ENCODE measurements at regions not wholly inside any gene's neighbourhood (a gene's known extent, or its start where the extent isn't known, plus 50 kb on each side); places are given as distances from the start of the nearest gene placed in this dataset.

- H4K20me1 ChIP-seq (ENCODE audit: control insufficient read depth, insufficient read depth, low read depth, low read length): no peaks in the 10 kb centered on the region
- no peak overlapping the region for H3K4me2 ChIP-seq (ENCODE audit: low read length)
- no peaks in the 10 kb centered on the region for H3K79me2 ChIP-seq (ENCODE audit: control insufficient read depth, low read length)
- no peak overlapping the region for H3K27ac ChIP-seq (ENCODE audit: low read depth, low read length)
- H3K27me3 ChIP-seq (ENCODE audit: control insufficient read depth, low read length): no peaks in the 10 kb centered on the region
- H3K9me3 ChIP-seq (ENCODE audit: control insufficient read depth, insufficient read depth, low read length): no peaks in the 10 kb centered on the region
- H3K4me3 ChIP-seq (ENCODE audit: low read length): no peak overlapping the region
- TF ChIP-seq EZH2phosphoT487 (IDR thresholded peaks at IDR 0.05; ENCODE audit: borderline replicate concordance, low read length): no peak
- no peak for TF ChIP-seq CTCF (IDR thresholded peaks at IDR 0.05; ENCODE audit: low read depth, low read length, poor library complexity, severe bottlenecking)
- no peaks in the 10 kb centered on the region for H3F3A ChIP-seq (ENCODE audit: control insufficient read depth, insufficient read depth)
- no peaks in the 10 kb centered on the region for H3K36me3 ChIP-seq (ENCODE audit: control insufficient read depth, low read length)
- H3K9me2 ChIP-seq (replicated peaks; ENCODE audit: control insufficient read depth, low read length): no peaks in the 10 kb centered on the region; the same call in 1 of the 2 replicates
- H3K4me1 ChIP-seq (ENCODE audit: control insufficient read depth, low read length): peaks cover 4% of the 10 kb centered on the region; the same call in 1 of the 2 replicates
Observed at GRCh38 chr3:28950614-28951013, 330.3 kb upstream of the RBMS3 start.

- Histone ChIP-seq H3K4me1 (ENCODE audit: control insufficient read depth, low read length) (peaks cover 4% of the 10 kb centered on the region; the same call in 1 of the 2 replicates), H3K9me3 (ENCODE audit: control insufficient read depth, insufficient read depth, low read length) (no peaks in the 10 kb centered on the region), H3F3A (ENCODE audit: control insufficient read depth, insufficient read depth) (no peaks in the 10 kb centered on the region), H3K36me3 (ENCODE audit: control insufficient read depth, low read length) (no peaks in the 10 kb centered on the region), H3K27ac (ENCODE audit: low read depth, low read length) (no peak overlapping the region), H3K27me3 (ENCODE audit: control insufficient read depth, low read length) (no peaks in the 10 kb centered on the region), H3K9me2 (replicated peaks; ENCODE audit: control insufficient read depth, low read length) (no peaks in the 10 kb centered on the region; the same call in 1 of the 2 replicates), H3K79me2 (ENCODE audit: control insufficient read depth, low read length) (no peaks in the 10 kb centered on the region), H3K4me2 (ENCODE audit: low read length) (no peak overlapping the region), H3K4me3 (ENCODE audit: low read length) (no peak overlapping the region), H4K20me1 (ENCODE audit: control insufficient read depth, insufficient read depth, low read depth, low read length) (no peaks in the 10 kb centered on the region)
- TF ChIP-seq EZH2phosphoT487 (IDR thresholded peaks at IDR 0.05; ENCODE audit: borderline replicate concordance, low read length) (no peak), CTCF (IDR thresholded peaks at IDR 0.05; ENCODE audit: low read depth, low read length, poor library complexity, severe bottlenecking) (no peak)
Observed at GRCh38 chr3:28951772-28952556, 328.9 kb upstream of the RBMS3 start.

- H3F3A ChIP-seq (ENCODE audit: control insufficient read depth, insufficient read depth): no peaks in the 10 kb centered on the region
Observed at GRCh38 chr3:28958656-28959055, 322.2 kb upstream of the RBMS3 start.

More at GRCh38 chr3:28958656-28959055, 322.2 kb upstream of the RBMS3 start:
- Histone ChIP-seq H3K4me1 (ENCODE audit: control insufficient read depth, low read length) (no peaks in the 10 kb centered on the region), H3K27ac (ENCODE audit: low read depth, low read length) (no peak overlapping the region), H3K9me3 (ENCODE audit: control insufficient read depth, insufficient read depth, low read length) (no peaks in the 10 kb centered on the region), H3K4me3 (ENCODE audit: low read length) (no peak overlapping the region), H4K20me1 (ENCODE audit: control insufficient read depth, insufficient read depth, low read depth, low read length) (no peaks in the 10 kb centered on the region), H3K36me3 (ENCODE audit: control insufficient read depth, low read length) (no peaks in the 10 kb centered on the region), H3K27me3 (ENCODE audit: control insufficient read depth, low read length) (no peaks in the 10 kb centered on the region), H3K79me2 (ENCODE audit: control insufficient read depth, low read length) (no peaks in the 10 kb centered on the region), H3K9me2 (replicated peaks; ENCODE audit: control insufficient read depth, low read length) (no peaks in the 10 kb centered on the region), H3K4me2 (ENCODE audit: low read length) (no peak overlapping the region)
- TF ChIP-seq CTCF (IDR thresholded peaks at IDR 0.05; ENCODE audit: low read depth, low read length, poor library complexity, severe bottlenecking) (no peak), EZH2phosphoT487 (IDR thresholded peaks at IDR 0.05; ENCODE audit: borderline replicate concordance, low read length) (no peak)

Measured in DOHH2 (cell line).